KMS-11 (cell line): ENCODE measurements at regions not wholly inside any gene's neighbourhood (a gene's known extent, or its start where the extent isn't known, plus 50 kb on each side); places are given as distances from the start of the nearest gene placed in this dataset.

Experiments used
- H2AFZ ChIP-seq: fragments of 200-600 bp; sonication (generic); 2 replicates; pipeline ENCODE4 v1.6.1; 2016; ENCODE audit warnings: antibody characterized with exemption, mixed run types, low read depth
- H3K27ac ChIP-seq: fragments of 200-600 bp; sonication (generic); 2 replicates; pipeline ENCODE4 v1.6.1; 2016; ENCODE audit warnings: mild to moderate bottlenecking, mixed run types
- H3K27me3 ChIP-seq: fragments of 200-600 bp; sonication (generic); 2 replicates; pipeline ENCODE4 v1.6.1; 2017; ENCODE audit warnings: mild to moderate bottlenecking, low read depth, mixed run types, moderate library complexity; ENCODE audit not compliant: insufficient read depth
- H3K36me3 ChIP-seq: fragments of 200-600 bp; sonication (generic); 2 replicates; pipeline ENCODE4 v1.6.1; 2017; ENCODE audit warnings: mild to moderate bottlenecking, mixed run types; ENCODE audit not compliant: insufficient read depth
- H3K4me1 ChIP-seq: fragments of 200-600 bp; sonication (generic); 2 replicates; pipeline ENCODE4 v1.6.1; 2016; ENCODE audit warnings: mild to moderate bottlenecking, low read depth, mixed run types; ENCODE audit not compliant: poor library complexity, severe bottlenecking
- H3K4me2 ChIP-seq: fragments of 200-600 bp; sonication (generic); 2 replicates; pipeline ENCODE4 v1.7.0; 2016; ENCODE audit warnings: mild to moderate bottlenecking, mixed run types
- H3K4me3 ChIP-seq: fragments of 200-600 bp; sonication (generic); IDR thresholded peaks from 2 replicates; pipeline ENCODE4 v1.6.1; 2017; ENCODE audit warnings: low read depth, low read length, mixed read lengths; ENCODE audit not compliant: insufficient read depth
- H3K79me2 ChIP-seq: fragments of 200-600 bp; sonication (generic); 2 replicates; pipeline ENCODE4 v1.6.1; 2016; ENCODE audit warnings: low read depth, mixed run types; ENCODE audit not compliant: insufficient read depth
- H3K9ac ChIP-seq: fragments of 200-600 bp; sonication (generic); 2 replicates; pipeline ENCODE4 v1.6.1; 2016; ENCODE audit warnings: mild to moderate bottlenecking, mixed run types
- H4K20me1 ChIP-seq: fragments of 200-600 bp; sonication (generic); 2 replicates; pipeline ENCODE4 v1.6.1; 2016; ENCODE audit warnings: mild to moderate bottlenecking, mixed run types; ENCODE audit not compliant: insufficient read depth
- TF ChIP-seq, protein P1 (sequence below): fragments of 200-600 bp; sonication (generic); conservative IDR thresholded peaks from 2 replicates; pipeline ENCODE4 v1.6.1; 2017; ENCODE audit warnings: low read depth, mild to moderate bottlenecking, antibody characterized with exemption, low read length, moderate library complexity, mixed read lengths

DNA sequence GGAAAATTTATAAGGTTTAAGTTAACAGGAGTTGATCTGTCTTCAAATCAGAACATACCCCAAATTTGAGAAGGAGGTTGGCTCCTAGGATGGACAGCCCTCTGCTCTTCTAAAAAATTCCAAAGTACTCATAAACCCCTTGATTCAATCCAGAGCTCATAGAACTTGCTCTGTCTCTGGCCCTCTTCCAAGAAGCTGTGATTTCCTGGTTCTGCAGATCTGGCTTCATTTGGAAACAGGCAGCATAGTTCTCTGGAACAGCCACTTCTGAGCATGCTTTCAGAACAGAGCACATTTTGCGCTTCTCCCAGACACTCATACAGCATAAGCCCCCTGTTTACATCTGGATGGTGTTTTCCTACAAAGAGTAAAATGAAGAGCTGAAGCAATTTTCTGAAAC is 96.7 kb downstream of the KBTBD8 start:
- H3K36me3 ChIP-seq: no peaks in the 10 kb centered on the region
- H3K9ac ChIP-seq: no peak overlapping the region
- no peak overlapping the region for H3K4me2 ChIP-seq
- H2AFZ ChIP-seq: no peak overlapping the region
- no peak overlapping the region for H3K27ac ChIP-seq
- TF ChIP-seq, protein P1, sequence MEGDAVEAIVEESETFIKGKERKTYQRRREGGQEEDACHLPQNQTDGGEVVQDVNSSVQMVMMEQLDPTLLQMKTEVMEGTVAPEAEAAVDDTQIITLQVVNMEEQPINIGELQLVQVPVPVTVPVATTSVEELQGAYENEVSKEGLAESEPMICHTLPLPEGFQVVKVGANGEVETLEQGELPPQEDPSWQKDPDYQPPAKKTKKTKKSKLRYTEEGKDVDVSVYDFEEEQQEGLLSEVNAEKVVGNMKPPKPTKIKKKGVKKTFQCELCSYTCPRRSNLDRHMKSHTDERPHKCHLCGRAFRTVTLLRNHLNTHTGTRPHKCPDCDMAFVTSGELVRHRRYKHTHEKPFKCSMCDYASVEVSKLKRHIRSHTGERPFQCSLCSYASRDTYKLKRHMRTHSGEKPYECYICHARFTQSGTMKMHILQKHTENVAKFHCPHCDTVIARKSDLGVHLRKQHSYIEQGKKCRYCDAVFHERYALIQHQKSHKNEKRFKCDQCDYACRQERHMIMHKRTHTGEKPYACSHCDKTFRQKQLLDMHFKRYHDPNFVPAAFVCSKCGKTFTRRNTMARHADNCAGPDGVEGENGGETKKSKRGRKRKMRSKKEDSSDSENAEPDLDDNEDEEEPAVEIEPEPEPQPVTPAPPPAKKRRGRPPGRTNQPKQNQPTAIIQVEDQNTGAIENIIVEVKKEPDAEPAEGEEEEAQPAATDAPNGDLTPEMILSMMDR: no peak
- no peaks in the 10 kb centered on the region for H3K27me3 ChIP-seq
- H3K4me3 ChIP-seq: no peak overlapping the region
- no peaks in the 10 kb centered on the region for H4K20me1 ChIP-seq
- no peaks in the 10 kb centered on the region for H3K79me2 ChIP-seq
- H3K4me1 ChIP-seq: no peaks in the 10 kb centered on the region

DNA sequence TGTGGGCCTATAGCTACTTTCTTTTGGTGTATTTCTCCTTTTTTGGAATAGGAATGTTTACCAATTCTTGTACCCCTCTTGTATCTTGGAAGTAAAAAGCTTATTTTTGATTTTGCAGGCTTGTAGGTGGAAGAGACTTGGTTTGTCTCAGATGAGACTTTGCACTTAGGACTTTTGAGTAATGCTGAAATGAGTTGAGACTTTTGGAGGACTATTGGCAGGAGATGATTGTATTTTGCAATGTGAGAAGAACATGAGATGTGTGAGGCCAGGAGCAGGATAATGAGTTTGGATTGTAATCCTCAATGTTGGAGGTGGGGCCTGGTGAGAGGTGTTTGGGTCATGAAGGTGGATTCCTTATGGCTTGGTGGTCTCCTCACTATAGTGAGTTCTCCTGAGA is 106.3 kb downstream of the KBTBD8 start:
- Histone ChIP-seq H3K4me1 (no peaks in the 10 kb centered on the region), H3K4me3 (no peak overlapping the region), H3K9ac (no peak overlapping the region), H3K27ac (no peak overlapping the region), H3K27me3 (no peaks in the 10 kb centered on the region), H3K4me2 (no peak overlapping the region), H3K36me3 (no peaks in the 10 kb centered on the region), H4K20me1 (no peaks in the 10 kb centered on the region), H3K79me2 (no peaks in the 10 kb centered on the region), H2AFZ (no peak overlapping the region)
- TF ChIP-seq, protein P1: no peak

DNA sequence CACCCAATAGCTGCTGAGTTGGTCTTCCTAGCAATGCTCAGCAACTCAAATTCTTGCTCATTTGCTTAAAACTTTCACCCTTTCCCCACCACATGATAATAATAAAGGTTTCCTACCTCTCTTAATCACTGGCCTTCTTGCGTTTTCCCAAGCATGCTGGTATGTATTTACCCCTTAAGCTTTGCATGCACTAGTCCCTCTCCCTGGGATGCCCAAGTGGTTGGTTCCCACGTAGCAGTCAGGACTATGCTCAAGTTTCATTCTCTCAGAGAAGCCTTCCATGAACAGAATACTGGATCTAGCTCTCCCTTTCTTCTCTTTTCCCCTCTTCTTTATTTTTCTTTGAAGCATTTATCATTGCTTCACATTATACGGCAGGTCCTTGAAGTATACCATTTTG is 108.8 kb downstream of the KBTBD8 start:
- H3K79me2 ChIP-seq: no peaks in the 10 kb centered on the region
- H3K27ac ChIP-seq: no peak overlapping the region
- TF ChIP-seq, protein P1: no peak
- no peak overlapping the region for H3K4me3 ChIP-seq
- H3K4me1 ChIP-seq: no peaks in the 10 kb centered on the region
- H3K36me3 ChIP-seq: no peaks in the 10 kb centered on the region
- no peak overlapping the region for H2AFZ ChIP-seq
- H3K4me2 ChIP-seq: no peak overlapping the region
- H3K27me3 ChIP-seq: no peaks in the 10 kb centered on the region
- H3K9ac ChIP-seq: no peak overlapping the region
- no peaks in the 10 kb centered on the region for H4K20me1 ChIP-seq

DNA sequence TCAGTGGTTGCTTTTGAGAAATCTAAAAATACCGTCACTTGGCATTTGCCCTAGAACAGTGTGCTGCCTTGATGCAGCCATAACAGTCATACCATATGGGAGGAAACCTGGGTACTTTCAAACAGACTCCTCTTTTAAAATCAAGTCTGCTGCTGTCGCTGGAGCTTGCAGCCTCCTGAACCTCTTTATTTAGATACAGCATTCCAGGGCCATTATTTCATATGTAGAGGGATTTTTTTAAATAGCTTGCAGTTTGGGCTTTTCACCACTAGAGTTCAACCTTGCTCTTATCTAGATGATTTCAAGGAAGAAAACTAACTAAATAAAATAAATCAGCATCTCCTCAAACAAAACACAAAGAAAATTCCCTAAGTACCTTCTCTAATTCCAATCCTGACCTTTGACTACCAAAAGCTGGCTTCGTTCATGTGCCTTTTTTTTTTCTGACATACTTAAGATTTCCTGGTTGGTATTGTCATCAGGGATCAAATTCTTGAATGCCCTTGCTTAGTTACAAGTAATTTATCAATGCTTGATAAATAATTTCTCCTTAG is 111.6 kb downstream of the KBTBD8 start:
- no peak overlapping the region for H2AFZ ChIP-seq
- TF ChIP-seq, protein P1: peak; percentile 76
- no peaks in the 10 kb centered on the region for H3K4me1 ChIP-seq
- no peak overlapping the region for H3K27ac ChIP-seq
- no peaks in the 10 kb centered on the region for H4K20me1 ChIP-seq
- no peaks in the 10 kb centered on the region for H3K79me2 ChIP-seq
- H3K36me3 ChIP-seq: no peaks in the 10 kb centered on the region
- no peak overlapping the region for H3K4me2 ChIP-seq
- H3K4me3 ChIP-seq: no peak overlapping the region
- H3K27me3 ChIP-seq: no peaks in the 10 kb centered on the region
- no peak overlapping the region for H3K9ac ChIP-seq
